DOHH2 (cell line): ENCODE measurements at regions not wholly inside any gene's neighbourhood (a gene's known extent, or its start where the extent isn't known, plus 50 kb on each side); places are given as distances from the start of the nearest gene placed in this dataset.

Experiments used
- H3F3A ChIP-seq: fragments of 200-600 bp; sonication (generic), shearing (Covaris generic); 2 replicates; pipeline ENCODE4 v1.6.0; 2016; ENCODE audit warnings: antibody characterized with exemption, mild to moderate bottlenecking; ENCODE audit not compliant: control insufficient read depth, insufficient read depth
- H3K27ac ChIP-seq: fragments of 200-600 bp; sonication (generic); 2 replicates; pipeline ENCODE4 v1.5.1; 2014; ENCODE audit warnings: low read depth, mild to moderate bottlenecking, low read length, moderate library complexity
- H3K27me3 ChIP-seq: fragments of 200-600 bp; sonication (generic); 2 replicates; pipeline ENCODE4 v1.6.1; 2014; ENCODE audit warnings: mild to moderate bottlenecking, low read length, mixed read lengths; ENCODE audit not compliant: control insufficient read depth
- H3K36me3 ChIP-seq: fragments of 200-600 bp; sonication (generic); 2 replicates; pipeline ENCODE4 v1.6.1; 2014; ENCODE audit warnings: mild to moderate bottlenecking, low read length, moderate library complexity, mixed read lengths; ENCODE audit not compliant: control insufficient read depth
- H3K4me1 ChIP-seq: fragments of 200-600 bp; sonication (generic); 2 replicates; pipeline ENCODE4 v1.6.1; 2014; ENCODE audit warnings: mild to moderate bottlenecking, low read length, mixed read lengths; ENCODE audit not compliant: control insufficient read depth
- H3K4me2 ChIP-seq: fragments of 200-600 bp; sonication (generic); 2 replicates; pipeline ENCODE4 v1.6.0; 2014; ENCODE audit warnings: mild to moderate bottlenecking, low read length, moderate library complexity
- H3K4me3 ChIP-seq: fragments of 200-600 bp; sonication (generic); 2 replicates; pipeline ENCODE4 v1.5.1; 2014; ENCODE audit warnings: mild to moderate bottlenecking, low read length, mixed read lengths
- H3K79me2 ChIP-seq: fragments of 200-600 bp; sonication (generic); 2 replicates; pipeline ENCODE4 v1.6.1; 2014; ENCODE audit warnings: mild to moderate bottlenecking, low read length, mixed read lengths; ENCODE audit not compliant: control insufficient read depth
- H3K9me2 ChIP-seq: fragments of 200-600 bp; sonication (generic); replicated peaks from 2 replicates; pipeline ENCODE4 v1.6.1; 2014; ENCODE audit warnings: mild to moderate bottlenecking, low read length, mixed read lengths; ENCODE audit not compliant: control insufficient read depth
- H3K9me3 ChIP-seq: fragments of 200-600 bp; sonication (generic); 2 replicates; pipeline ENCODE4 v1.6.1; 2014; ENCODE audit warnings: antibody characterized with exemption, low read length, mixed read lengths; ENCODE audit not compliant: control insufficient read depth, insufficient read depth
- H4K20me1 ChIP-seq: fragments of 200-600 bp; sonication (generic); 2 replicates; pipeline ENCODE4 v1.6.0; 2014; ENCODE audit warnings: low read depth, mild to moderate bottlenecking, antibody characterized with exemption, low read length, moderate library complexity; ENCODE audit not compliant: control insufficient read depth, insufficient read depth
- CTCF ChIP-seq: fragments of 200-600 bp; sonication (generic); IDR thresholded peaks from one replicate; pipeline ENCODE4 v1.5.1; 2014; ENCODE audit warnings: antibody characterized with exemption, mild to moderate bottlenecking, low read depth, low read length; ENCODE audit not compliant: poor library complexity, severe bottlenecking
- EZH2phosphoT487 ChIP-seq: fragments of 200-600 bp; sonication (generic); IDR thresholded peaks from 2 replicates; pipeline ENCODE4 v1.6.1; 2017; ENCODE audit warnings: borderline replicate concordance, mild to moderate bottlenecking, antibody characterized with exemption, low read length, moderate library complexity, mixed read lengths

GRCh38 chrX:137891431-137891830, 325.5 kb downstream of the ZIC3 start:
- no peak overlapping the region for H3K27ac ChIP-seq
- no peak overlapping the region for H3K4me2 ChIP-seq
- no peaks in the 10 kb centered on the region for H3F3A ChIP-seq
- TF ChIP-seq CTCF: no peak
- no peak for TF ChIP-seq EZH2phosphoT487
- H3K4me3 ChIP-seq: no peak overlapping the region
- H3K36me3 ChIP-seq: no peaks in the 10 kb centered on the region
- no peaks in the 10 kb centered on the region for H3K9me2 ChIP-seq
- H3K9me3 ChIP-seq: no peaks in the 10 kb centered on the region
- no peaks in the 10 kb centered on the region for H4K20me1 ChIP-seq
- H3K27me3 ChIP-seq: no peaks in the 10 kb centered on the region
- H3K4me1 ChIP-seq: no peaks in the 10 kb centered on the region
- no peaks in the 10 kb centered on the region for H3K79me2 ChIP-seq

- no peaks in the 10 kb centered on the region for H4K20me1 ChIP-seq
- TF ChIP-seq CTCF: no peak
- no peak for TF ChIP-seq EZH2phosphoT487
- H3K4me2 ChIP-seq: no peak overlapping the region
- H3K9me2 ChIP-seq: no peaks in the 10 kb centered on the region
- no peaks in the 10 kb centered on the region for H3K79me2 ChIP-seq
- no peaks in the 10 kb centered on the region for H3K27me3 ChIP-seq
- H3K4me1 ChIP-seq: no peaks in the 10 kb centered on the region
- no peaks in the 10 kb centered on the region for H3K9me3 ChIP-seq
- H3K27ac ChIP-seq: no peak overlapping the region
- H3F3A ChIP-seq: no peaks in the 10 kb centered on the region
- H3K36me3 ChIP-seq: no peaks in the 10 kb centered on the region
- H3K4me3 ChIP-seq: no peak overlapping the region
These were observed 330.2 kb downstream of the ZIC3 start for GRCh38 chrX:137896123-137896522.

- Histone ChIP-seq H3K36me3 (no peaks in the 10 kb centered on the region), H3K4me1 (no peaks in the 10 kb centered on the region), H3F3A (no peaks in the 10 kb centered on the region), H3K9me3 (no peaks in the 10 kb centered on the region), H3K27ac (no peak overlapping the region), H3K27me3 (no peaks in the 10 kb centered on the region), H3K4me2 (no peak overlapping the region), H3K4me3 (no peak overlapping the region), H3K79me2 (no peaks in the 10 kb centered on the region), H4K20me1 (no peaks in the 10 kb centered on the region), H3K9me2 (no peaks in the 10 kb centered on the region)
- TF ChIP-seq EZH2phosphoT487 (no peak), CTCF (no peak)
These were observed 349.5 kb downstream of the ZIC3 start for GRCh38 chrX:137915466-137915865.
